ENCODE measurements at regions not wholly inside any gene's neighbourhood (a gene's known extent, or its start where the extent isn't known, plus 50 kb on each side); places are given as distances from the start of the nearest gene placed in this dataset.

- DNase-seq (ENCODE audit: low read depth, low spot score) (no peak), FAIRE-seq (no peak)
- Histone ChIP-seq H3K27ac (ENCODE audit: control insufficient read depth, insufficient read depth, low read length) (no peak overlapping the region), H3K4me1 (ENCODE audit: control insufficient read depth, extremely low read depth, insufficient read depth, low read length) (no peaks in the 10 kb centered on the region), H2AFZ (ENCODE audit: control insufficient read depth, low read length) (no peak overlapping the region), H3K36me3 (ENCODE audit: control insufficient read depth in 2 of 2, extremely low read depth in 1 of 2, insufficient read depth in 2 of 2, low read length in 2 of 2) (no peaks in the 10 kb centered on the region), H3K4me3 (ENCODE audit: control insufficient read depth in 2 of 3, extremely low read depth in 1 of 3, insufficient read depth in 2 of 3, low read depth in 1 of 3, low read length in 3 of 3) (no peak overlapping the region), H4K20me1 (ENCODE audit: control insufficient read depth, extremely low read depth, insufficient read depth, low read length) (no peaks in the 10 kb centered on the region), H3K79me2 (ENCODE audit: control insufficient read depth, insufficient read depth, low read length) (no peaks in the 10 kb centered on the region), H3K4me2 (ENCODE audit: control insufficient read depth, extremely low read depth, insufficient read depth, low read depth, low read length) (no peak overlapping the region), H3K27me3 (ENCODE audit: control insufficient read depth, extremely low read depth, insufficient read depth, low read length) (no peaks in the 10 kb centered on the region), H3K9me3 (ENCODE audit: control insufficient read depth, low read depth, low read length) (no peaks in the 10 kb centered on the region), H3K9ac (ENCODE audit: control insufficient read depth, extremely low read depth, insufficient read depth, low read length) (no peak overlapping the region), H3K9me1 (ENCODE audit: control insufficient read depth, extremely low read depth, insufficient read depth, low read length) (no peaks in the 10 kb centered on the region)
- dilution Hi-C loops (cut with MboI; ENCODE audit: extremely low pct_ligation_motif_present, low sequenced_read_pairs): no loop called here
- no peak for TF ChIP-seq CTCF (optimal IDR thresholded peaks at IDR 0.05 in 1 of 3, IDR thresholded peaks at IDR 0.05 in 1 of 3, conservative IDR thresholded peaks at IDR 0.05 in 1 of 3; ENCODE audit: extremely low read depth in 1 of 3, insufficient read depth in 2 of 3, low read length in 3 of 3)
- TF ChIP-seq EZH2 (IDR thresholded peaks at IDR 0.05; ENCODE audit: low read length): no peak
Measured at GRCh38 chr9:135357863-135358551, 121.6 kb upstream of the PPP1R26 start.

- Histone ChIP-seq H3K36me3 (ENCODE audit: control insufficient read depth in 2 of 2, extremely low read depth in 1 of 2, insufficient read depth in 2 of 2, low read length in 2 of 2) (no peaks in the 10 kb centered on the region), H3K4me2 (ENCODE audit: control insufficient read depth, extremely low read depth, insufficient read depth, low read depth, low read length) (no peak overlapping the region), H3K27me3 (ENCODE audit: control insufficient read depth, extremely low read depth, insufficient read depth, low read length) (no peaks in the 10 kb centered on the region), H3K9me3 (ENCODE audit: control insufficient read depth, low read depth, low read length) (no peaks in the 10 kb centered on the region), H3K27ac (ENCODE audit: control insufficient read depth, insufficient read depth, low read length) (no peak overlapping the region), H3K9ac (ENCODE audit: control insufficient read depth, extremely low read depth, insufficient read depth, low read length) (no peak overlapping the region), H4K20me1 (ENCODE audit: control insufficient read depth, extremely low read depth, insufficient read depth, low read length) (no peaks in the 10 kb centered on the region), H2AFZ (ENCODE audit: control insufficient read depth, low read length) (no peak overlapping the region), H3K79me2 (ENCODE audit: control insufficient read depth, insufficient read depth, low read length) (no peaks in the 10 kb centered on the region), H3K4me1 (ENCODE audit: control insufficient read depth, extremely low read depth, insufficient read depth, low read length) (no peaks in the 10 kb centered on the region), H3K9me1 (ENCODE audit: control insufficient read depth, extremely low read depth, insufficient read depth, low read length) (no peaks in the 10 kb centered on the region), H3K4me3 (ENCODE audit: control insufficient read depth in 2 of 3, extremely low read depth in 1 of 3, insufficient read depth in 2 of 3, low read depth in 1 of 3, low read length in 3 of 3) (no peak overlapping the region)
- DNase-seq (ENCODE audit: low read depth, low spot score) (no peak), FAIRE-seq (no peak)
- dilution Hi-C loops (cut with MboI; ENCODE audit: extremely low pct_ligation_motif_present, low sequenced_read_pairs): no loop called here
- TF ChIP-seq CTCF (optimal IDR thresholded peaks at IDR 0.05 in 1 of 3, IDR thresholded peaks at IDR 0.05 in 1 of 3, conservative IDR thresholded peaks at IDR 0.05 in 1 of 3; ENCODE audit: extremely low read depth in 1 of 3, insufficient read depth in 2 of 3, low read length in 3 of 3) (no peak), EZH2 (IDR thresholded peaks at IDR 0.05; ENCODE audit: low read length) (no peak)
Measured at GRCh38 chr9:135358552-135358940, 121.0 kb upstream of the PPP1R26 start.

Data from keratinocyte (primary cell).